ENCODE measurements at regions not wholly inside any gene's neighbourhood (a gene's known extent, or its start where the extent isn't known, plus 50 kb on each side); places are given as distances from the start of the nearest gene placed in this dataset.

DNA sequence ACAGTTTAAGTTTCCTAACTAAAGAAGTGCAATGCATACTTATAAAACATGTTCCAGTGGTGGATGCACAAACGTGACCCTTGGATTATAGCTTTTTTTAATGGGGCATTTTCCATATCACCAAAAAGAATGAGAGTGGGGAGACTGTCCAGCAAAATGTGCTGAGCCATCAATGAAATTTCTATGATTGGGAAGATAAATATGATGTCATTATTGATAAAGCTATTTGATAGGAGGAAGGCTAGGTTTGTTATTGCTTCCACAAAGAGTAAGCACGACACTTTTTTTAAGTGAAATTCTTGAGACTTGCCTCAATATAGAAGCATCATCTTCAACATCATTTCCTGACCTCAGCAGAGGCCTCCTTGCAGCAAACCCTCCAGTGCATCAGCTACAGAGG, 174.6 kb upstream of the CLEC14A start:
- TF ChIP-seq, protein P1, sequence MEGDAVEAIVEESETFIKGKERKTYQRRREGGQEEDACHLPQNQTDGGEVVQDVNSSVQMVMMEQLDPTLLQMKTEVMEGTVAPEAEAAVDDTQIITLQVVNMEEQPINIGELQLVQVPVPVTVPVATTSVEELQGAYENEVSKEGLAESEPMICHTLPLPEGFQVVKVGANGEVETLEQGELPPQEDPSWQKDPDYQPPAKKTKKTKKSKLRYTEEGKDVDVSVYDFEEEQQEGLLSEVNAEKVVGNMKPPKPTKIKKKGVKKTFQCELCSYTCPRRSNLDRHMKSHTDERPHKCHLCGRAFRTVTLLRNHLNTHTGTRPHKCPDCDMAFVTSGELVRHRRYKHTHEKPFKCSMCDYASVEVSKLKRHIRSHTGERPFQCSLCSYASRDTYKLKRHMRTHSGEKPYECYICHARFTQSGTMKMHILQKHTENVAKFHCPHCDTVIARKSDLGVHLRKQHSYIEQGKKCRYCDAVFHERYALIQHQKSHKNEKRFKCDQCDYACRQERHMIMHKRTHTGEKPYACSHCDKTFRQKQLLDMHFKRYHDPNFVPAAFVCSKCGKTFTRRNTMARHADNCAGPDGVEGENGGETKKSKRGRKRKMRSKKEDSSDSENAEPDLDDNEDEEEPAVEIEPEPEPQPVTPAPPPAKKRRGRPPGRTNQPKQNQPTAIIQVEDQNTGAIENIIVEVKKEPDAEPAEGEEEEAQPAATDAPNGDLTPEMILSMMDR (IDR thresholded peaks at IDR 0.05; ENCODE audit: low read depth, low read length) = no peak
- H3K4me3 ChIP-seq (ENCODE audit: low read depth, low read length) = no peak overlapping the region

DNA sequence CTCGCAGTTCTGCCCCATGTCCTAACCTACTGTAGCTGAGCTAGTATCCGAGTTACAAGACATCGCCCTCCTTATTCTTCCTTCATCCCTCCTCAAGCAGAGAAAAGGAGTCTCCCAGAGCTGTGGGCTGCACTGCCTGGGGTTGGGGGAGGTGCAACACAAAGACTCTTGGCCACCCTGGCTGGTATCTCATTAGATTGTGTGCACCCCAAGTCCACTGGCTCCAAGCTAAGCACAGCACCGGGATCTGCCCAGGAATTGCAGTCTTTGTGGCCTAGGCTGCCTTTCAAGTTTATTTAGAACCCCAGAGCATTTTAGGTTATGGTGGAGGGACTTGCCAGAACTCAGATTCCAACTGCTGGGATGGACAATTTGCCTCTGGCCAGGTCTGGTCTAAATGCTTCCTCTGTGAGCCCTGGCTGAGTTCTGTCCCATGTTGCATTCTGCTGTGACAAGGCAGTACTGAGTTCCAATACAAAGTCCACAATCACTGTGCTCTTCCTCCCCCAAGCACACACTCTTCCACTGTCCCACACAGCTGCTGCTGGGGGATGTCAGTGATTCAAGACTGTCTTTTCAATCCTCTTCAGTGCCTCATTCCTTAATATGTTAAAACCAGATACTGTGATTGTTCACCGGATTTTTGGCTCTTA, 169.6 kb upstream of the CLEC14A start:
- TF ChIP-seq, protein P1 (IDR thresholded peaks at IDR 0.05; ENCODE audit: low read depth, low read length) = no peak
- H3K4me3 ChIP-seq (ENCODE audit: low read depth, low read length) = no peak overlapping the region

DNA sequence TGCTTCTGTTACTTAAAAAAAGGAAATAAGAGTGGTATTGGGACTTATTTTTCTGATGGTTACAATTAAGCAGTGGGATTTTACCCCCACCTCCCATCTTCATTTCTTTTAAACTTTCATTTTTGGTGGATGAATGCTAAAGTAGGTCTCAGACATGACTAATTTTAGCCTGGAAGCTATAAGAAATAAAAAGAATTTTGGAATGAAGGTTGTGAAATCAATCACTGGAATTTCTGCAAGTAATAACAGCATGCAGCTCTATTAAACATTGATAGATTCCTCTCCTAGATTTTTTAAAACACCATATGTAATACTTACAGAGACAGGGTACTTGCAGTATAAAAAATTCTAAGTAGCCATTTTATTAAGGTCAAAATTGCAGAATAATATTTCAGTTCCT, 164.2 kb upstream of the CLEC14A start:
- H3K4me3 ChIP-seq (ENCODE audit: low read depth, low read length) = no peak overlapping the region
- TF ChIP-seq, protein P1 (IDR thresholded peaks at IDR 0.05; ENCODE audit: low read depth, low read length) = no peak

DNA sequence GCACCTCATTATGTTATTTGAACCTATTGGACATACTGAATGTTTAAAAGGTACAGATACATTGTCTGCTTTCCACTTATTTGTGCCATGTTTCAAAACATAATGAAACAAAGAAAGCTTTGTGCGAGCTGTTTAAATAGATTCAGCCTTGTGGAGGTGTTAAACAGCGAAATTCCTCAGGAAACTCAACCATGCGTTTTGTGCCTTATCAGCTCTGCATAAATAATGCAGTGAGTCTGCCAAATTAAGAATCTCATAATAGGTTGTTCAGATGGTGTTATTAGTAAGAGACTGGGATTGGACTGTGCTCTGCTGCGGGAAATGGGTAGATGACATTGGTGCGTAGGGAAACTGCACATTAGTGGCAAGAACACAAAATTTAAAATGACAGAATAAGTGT, 163.7 kb upstream of the CLEC14A start:
- no peak overlapping the region for H3K4me3 ChIP-seq (ENCODE audit: low read depth, low read length)
- TF ChIP-seq, protein P1 (IDR thresholded peaks at IDR 0.05; ENCODE audit: low read depth, low read length) = no peak

DNA sequence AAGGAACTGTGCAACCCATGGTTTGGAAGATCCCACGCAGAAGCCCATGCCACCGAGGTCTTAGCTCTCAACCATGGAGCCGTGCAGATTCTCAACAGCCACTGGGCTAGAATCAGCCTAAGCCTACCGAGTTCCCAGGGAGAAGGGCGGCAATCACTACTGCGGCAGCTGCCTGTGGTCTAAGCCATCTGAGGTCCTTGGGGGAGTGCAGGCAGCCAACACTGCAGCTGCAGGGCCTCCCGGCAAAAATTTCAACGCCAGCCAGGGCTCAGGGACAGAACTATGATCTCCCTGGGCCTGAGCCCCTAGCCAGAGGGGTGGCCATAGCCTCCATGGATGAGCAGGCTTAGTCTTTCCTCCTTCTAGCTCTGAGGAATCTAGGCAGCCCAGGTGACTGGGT, 156.8 kb upstream of the CLEC14A start:
- no peak overlapping the region for H3K4me3 ChIP-seq (ENCODE audit: low read depth, low read length)
- TF ChIP-seq, protein P1 (IDR thresholded peaks at IDR 0.05; ENCODE audit: low read depth, low read length) = no peak

DNA sequence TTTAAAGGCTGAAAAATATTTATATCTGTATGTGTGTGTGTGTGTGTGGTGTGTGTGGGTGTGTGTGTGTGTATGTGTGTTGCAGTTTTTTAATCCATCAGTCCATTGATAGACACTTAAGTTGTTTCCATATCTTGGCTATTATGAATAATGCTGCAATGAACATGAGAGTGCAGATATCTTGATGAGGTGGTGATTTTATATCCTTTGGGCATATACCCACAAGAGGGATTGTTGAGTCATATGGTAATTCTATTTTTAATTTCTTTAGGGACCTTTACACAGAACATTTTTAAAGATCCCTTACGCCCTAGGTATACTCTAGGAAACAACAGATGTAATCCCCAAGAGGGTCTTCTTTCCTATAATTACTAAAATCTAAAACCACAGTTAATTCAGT, 154.5 kb upstream of the CLEC14A start:
- TF ChIP-seq, protein P1 (IDR thresholded peaks at IDR 0.05; ENCODE audit: low read depth, low read length) = no peak
- no peak overlapping the region for H3K4me3 ChIP-seq (ENCODE audit: low read depth, low read length)

DNA sequence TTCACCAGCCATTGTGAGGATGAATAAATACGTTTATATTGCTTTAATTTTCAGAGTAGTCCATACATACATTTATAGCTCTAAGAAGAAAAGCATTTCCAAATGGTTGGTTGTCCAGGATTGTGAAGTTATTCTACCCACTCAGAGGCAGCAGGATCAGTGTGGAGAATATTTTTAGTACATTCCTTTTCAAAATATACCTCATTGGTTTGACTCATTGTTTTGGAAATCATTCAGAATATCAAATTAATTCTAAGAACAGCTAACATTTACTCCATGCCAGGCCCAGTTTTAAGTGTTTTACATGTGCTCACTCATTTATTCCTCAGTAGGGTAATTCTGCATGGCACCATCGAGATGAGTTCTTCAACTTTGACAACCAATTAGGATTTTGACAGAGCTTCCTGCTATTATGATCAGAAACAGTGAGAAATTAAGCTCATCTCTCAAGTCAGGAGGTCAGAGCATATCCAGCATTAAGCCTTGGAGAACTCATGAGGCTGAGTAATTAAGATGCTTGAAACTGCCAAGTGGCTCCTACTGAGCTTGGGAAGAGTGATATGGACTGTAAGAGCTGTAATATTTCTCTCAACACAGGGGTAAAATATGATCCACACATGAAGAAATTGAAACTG, 153.3 kb upstream of the CLEC14A start:
- no peak overlapping the region for H3K4me3 ChIP-seq (ENCODE audit: low read depth, low read length)
- TF ChIP-seq, protein P1 (IDR thresholded peaks at IDR 0.05; ENCODE audit: low read depth, low read length) = no peak

Data from WI38 (cell line).